AG09309 (cell line): ENCODE measurements at regions not wholly inside any gene's neighbourhood (a gene's known extent, or its start where the extent isn't known, plus 50 kb on each side); places are given as distances from the start of the nearest gene placed in this dataset.

ENCODE experiments used
- DNase-seq: peaks from one replicate; pipeline ENCODE4 v3.0.0-alpha.2; 2010; ENCODE audit warnings: low read depth
- H3K4me3 ChIP-seq: 2 replicates; pipeline ENCODE4 v1.5.1; 2011; ENCODE audit warnings: mild to moderate bottlenecking, low read depth, low read length, moderate library complexity; ENCODE audit not compliant: control insufficient read depth
- TF ChIP-seq, protein P1 (sequence below): IDR thresholded peaks from 2 replicates; pipeline ENCODE4 v1.5.1; 2011; ENCODE audit warnings: mild to moderate bottlenecking, low read depth, low read length, inconsistent platforms; ENCODE audit not compliant: insufficient read depth, control insufficient read depth; ENCODE audit errors: missing control alignments

DNA sequence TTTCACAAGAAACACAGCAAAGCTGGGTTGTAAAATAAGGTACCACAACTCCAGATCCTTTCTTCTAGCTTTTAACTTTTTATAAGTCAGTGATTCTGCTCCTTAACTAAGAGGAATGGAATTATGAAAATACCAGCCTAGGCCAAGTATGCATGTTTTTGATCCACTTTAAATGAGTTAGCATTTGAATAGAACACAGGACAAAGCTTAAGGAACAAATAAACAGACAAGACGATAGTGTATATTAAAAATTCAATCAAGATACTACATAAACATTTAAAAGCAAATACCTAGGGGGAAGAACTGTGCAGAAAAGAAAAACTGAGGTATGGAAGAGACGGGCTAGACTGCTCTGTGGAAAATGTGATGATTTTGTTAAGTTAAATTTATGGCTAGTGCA is 200.7 kb downstream of the LURAP1L start:
- TF ChIP-seq, protein P1, sequence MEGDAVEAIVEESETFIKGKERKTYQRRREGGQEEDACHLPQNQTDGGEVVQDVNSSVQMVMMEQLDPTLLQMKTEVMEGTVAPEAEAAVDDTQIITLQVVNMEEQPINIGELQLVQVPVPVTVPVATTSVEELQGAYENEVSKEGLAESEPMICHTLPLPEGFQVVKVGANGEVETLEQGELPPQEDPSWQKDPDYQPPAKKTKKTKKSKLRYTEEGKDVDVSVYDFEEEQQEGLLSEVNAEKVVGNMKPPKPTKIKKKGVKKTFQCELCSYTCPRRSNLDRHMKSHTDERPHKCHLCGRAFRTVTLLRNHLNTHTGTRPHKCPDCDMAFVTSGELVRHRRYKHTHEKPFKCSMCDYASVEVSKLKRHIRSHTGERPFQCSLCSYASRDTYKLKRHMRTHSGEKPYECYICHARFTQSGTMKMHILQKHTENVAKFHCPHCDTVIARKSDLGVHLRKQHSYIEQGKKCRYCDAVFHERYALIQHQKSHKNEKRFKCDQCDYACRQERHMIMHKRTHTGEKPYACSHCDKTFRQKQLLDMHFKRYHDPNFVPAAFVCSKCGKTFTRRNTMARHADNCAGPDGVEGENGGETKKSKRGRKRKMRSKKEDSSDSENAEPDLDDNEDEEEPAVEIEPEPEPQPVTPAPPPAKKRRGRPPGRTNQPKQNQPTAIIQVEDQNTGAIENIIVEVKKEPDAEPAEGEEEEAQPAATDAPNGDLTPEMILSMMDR = no peak
- no peak overlapping the region for H3K4me3 ChIP-seq
- DNase-seq = no peak

DNA sequence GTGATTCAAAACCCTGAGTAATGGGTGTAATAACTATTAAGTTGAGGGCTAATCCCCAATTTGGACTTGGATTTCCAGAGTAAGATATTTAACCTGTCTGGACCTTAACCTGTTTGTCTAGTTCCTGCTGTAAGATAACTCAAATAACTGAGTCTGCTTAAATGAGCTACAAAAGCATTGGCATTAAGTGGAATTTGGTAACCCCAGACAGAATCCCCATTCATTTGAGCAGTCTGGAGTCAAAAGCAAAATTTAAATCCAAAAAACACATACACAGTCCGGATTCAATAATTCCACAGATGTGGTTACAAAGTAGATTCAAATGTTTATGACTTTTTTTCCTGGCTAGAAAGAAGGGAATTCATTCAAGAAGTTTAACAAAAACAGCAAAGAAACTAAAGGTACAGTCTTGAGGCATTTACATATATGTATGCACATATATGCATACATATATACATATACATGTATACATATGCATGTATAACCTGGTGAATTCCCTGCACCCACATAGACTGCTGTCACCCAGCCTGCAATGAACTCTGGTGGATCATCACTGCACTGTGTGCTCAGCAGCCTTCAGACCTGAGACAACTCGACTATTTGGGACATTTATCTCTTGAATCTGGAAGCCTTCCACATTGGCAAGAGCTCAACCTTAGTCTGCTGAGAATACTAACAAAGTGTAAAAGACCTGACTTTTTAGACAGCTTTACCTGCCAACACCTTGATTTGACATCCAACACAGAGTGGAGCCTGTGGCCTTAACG is 205.4 kb downstream of the LURAP1L start:
- TF ChIP-seq, protein P1 = no peak
- no peak for DNase-seq
- no peak overlapping the region for H3K4me3 ChIP-seq

DNA sequence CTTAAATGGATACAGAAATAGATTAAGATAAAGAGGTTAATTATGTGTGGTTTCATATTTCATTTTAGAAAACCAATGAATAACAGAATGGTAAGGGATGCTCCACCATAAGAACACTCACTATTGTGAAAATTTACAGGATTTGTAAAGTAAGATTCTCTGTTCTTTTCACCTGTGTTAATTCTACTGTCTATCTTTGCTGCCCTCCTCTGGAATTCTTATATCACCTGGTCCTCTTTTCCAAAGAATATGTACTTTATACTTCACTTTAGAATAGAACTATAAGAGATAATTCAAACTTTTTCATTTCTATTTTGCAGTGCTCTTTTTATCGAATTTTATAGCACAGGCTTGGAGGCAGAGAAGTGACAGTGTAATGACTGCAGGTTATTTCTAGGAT is 213.4 kb downstream of the LURAP1L start:
- no peak overlapping the region for H3K4me3 ChIP-seq
- TF ChIP-seq, protein P1 = no peak
- no peak for DNase-seq

DNA sequence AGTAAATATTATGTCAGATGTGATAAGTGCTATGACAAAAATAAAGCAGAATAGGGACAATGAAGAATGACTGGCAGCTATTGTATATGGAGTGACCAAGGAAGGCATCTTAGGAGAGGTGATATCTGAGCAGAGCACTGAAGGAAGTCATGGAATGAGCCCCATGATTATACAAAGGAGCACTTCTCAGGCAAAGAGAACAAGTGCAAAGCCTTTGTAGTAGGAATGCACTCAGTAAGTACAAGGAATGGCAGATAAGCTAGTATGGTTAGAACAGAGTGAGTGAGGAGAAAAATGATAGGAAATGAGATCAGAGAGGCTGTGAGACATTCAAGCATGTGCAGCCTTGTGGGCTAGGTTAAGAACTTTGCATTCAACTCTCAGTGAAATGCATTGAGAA is 214.8 kb downstream of the LURAP1L start:
- TF ChIP-seq, protein P1 = no peak
- no peak overlapping the region for H3K4me3 ChIP-seq
- DNase-seq = no peak

DNA sequence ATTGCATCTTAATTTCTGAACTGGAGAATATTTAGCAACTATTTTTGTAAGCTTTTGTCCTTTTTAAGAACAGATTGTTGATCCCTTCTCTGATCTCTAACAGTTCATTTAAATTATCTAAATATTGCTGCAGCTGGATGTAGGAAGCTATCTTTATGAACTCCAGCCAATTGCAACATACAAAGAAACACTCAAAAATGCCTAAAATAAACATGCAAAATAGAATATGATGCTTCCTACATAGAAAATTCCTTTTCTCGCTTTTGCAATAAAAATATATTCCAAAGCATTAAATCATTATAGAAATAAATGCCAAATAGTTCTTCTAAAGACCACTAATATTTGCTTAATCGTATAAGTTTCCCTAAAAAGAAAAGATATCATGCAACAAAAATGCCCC is 218.6 kb downstream of the LURAP1L start:
- no peak for DNase-seq
- TF ChIP-seq, protein P1 = no peak
- no peak overlapping the region for H3K4me3 ChIP-seq

DNA sequence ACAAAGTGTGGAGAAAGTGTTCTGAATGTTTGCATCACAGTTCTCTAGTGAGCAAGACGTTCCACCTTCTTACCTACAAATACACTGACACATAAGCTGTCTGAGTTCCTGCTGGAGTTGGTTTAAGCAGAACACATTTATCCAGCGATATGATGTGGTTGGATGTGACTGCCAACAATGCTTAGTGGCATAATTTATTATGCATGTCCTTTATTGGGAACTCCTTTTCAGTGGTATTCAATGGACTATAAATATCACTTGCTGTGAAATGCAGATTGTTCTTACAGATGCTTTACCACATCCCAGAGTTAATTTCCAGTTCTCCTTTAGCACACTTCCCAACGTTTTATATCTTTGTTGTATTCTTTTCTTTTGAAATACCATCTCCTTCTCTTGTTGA is 222.2 kb downstream of the LURAP1L start:
- no peak for DNase-seq
- H3K4me3 ChIP-seq = no peak overlapping the region
- TF ChIP-seq, protein P1 = no peak
